ENCODE measurements at regions not wholly inside any gene's neighbourhood (a gene's known extent, or its start where the extent isn't known, plus 50 kb on each side); places are given as distances from the start of the nearest gene placed in this dataset.

DNA sequence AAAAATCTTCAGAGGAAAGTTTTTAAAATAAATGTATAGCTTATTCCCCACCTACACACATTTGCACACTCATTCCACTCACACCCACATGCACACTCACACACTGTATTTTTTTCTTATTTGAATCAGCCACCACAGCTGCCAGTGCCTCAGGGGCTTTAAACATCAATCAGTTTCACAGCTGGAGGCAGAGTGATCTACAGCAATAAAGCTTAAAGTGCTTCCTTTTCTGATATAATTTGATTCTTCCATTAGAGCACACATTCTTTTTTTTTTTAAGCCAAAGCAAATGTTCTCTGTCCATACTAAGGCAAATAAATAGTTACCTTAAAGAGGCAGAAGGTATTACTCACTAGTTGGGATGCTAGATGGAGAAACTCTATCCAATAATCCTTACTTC is 498.8 kb upstream of the POU3F2 start:
- Histone ChIP-seq H3K9ac (no peak overlapping the region), H3K27ac (no peak overlapping the region), H3K4me1 (ENCODE audit: low read depth, poor library complexity, severe bottlenecking) (no peaks in the 10 kb centered on the region), H3K27me3 (ENCODE audit: insufficient read depth, low read depth) (no peaks in the 10 kb centered on the region), H3K4me3 (IDR thresholded peaks at IDR 0.05; ENCODE audit: insufficient read depth, low read depth, low read length) (no peak overlapping the region), H2AFZ (ENCODE audit: low read depth) (no peak overlapping the region), H3K4me2 (no peak overlapping the region), H3K36me3 (ENCODE audit: insufficient read depth) (no peaks in the 10 kb centered on the region), H3K79me2 (ENCODE audit: insufficient read depth, low read depth) (no peaks in the 10 kb centered on the region), H4K20me1 (ENCODE audit: insufficient read depth) (no peaks in the 10 kb centered on the region)
- TF ChIP-seq CTCF (conservative IDR thresholded peaks at IDR 0.05; ENCODE audit: low read depth, low read length): no peak

- no peak overlapping the region for H3K9ac ChIP-seq
- no peaks in the 10 kb centered on the region for H4K20me1 ChIP-seq (ENCODE audit: insufficient read depth)
- H3K36me3 ChIP-seq (ENCODE audit: insufficient read depth): no peaks in the 10 kb centered on the region
- H3K4me1 ChIP-seq (ENCODE audit: low read depth, poor library complexity, severe bottlenecking): no peaks in the 10 kb centered on the region
- H3K4me3 ChIP-seq (IDR thresholded peaks at IDR 0.05; ENCODE audit: insufficient read depth, low read depth, low read length): no peak overlapping the region
- no peaks in the 10 kb centered on the region for H3K27me3 ChIP-seq (ENCODE audit: insufficient read depth, low read depth)
- H2AFZ ChIP-seq (ENCODE audit: low read depth): no peak overlapping the region
- no peak for TF ChIP-seq CTCF (conservative IDR thresholded peaks at IDR 0.05; ENCODE audit: low read depth, low read length)
- H3K27ac ChIP-seq: no peak overlapping the region
- no peak overlapping the region for H3K4me2 ChIP-seq
- H3K79me2 ChIP-seq (ENCODE audit: insufficient read depth, low read depth): no peaks in the 10 kb centered on the region
These were observed 494.9 kb upstream of the POU3F2 start for GRCh38 chr6:98339506-98339905.

GRCh38 chr6:98343004-98343403 is 491.4 kb upstream of the POU3F2 start:
- Histone ChIP-seq H3K27ac (no peak overlapping the region), H3K4me3 (IDR thresholded peaks at IDR 0.05; ENCODE audit: insufficient read depth, low read depth, low read length) (no peak overlapping the region), H3K9ac (no peak overlapping the region)

DNA sequence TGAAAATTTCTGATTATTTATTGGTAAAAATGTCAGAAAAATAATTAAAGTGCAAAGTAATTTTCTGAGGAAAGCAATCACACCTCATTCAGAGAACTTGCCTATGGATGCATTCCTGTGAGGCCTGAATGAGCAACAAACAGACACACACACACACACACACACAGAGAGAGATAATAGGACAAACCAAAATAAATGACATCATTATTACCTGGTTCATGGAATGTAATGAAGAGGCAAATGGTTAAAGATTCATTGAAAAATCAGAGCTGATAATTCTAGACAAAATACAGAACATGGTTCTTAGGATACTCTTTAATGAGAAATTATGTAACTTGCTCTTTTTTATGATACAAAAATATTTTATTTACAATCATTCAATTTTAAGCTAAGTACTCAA is 490.6 kb upstream of the POU3F2 start:
- no peaks in the 10 kb centered on the region for H3K36me3 ChIP-seq (ENCODE audit: insufficient read depth)
- TF ChIP-seq CTCF (conservative IDR thresholded peaks at IDR 0.05; ENCODE audit: low read depth, low read length): no peak
- H3K79me2 ChIP-seq (ENCODE audit: insufficient read depth, low read depth): no peaks in the 10 kb centered on the region
- H3K9ac ChIP-seq: no peak overlapping the region
- H4K20me1 ChIP-seq (ENCODE audit: insufficient read depth): no peaks in the 10 kb centered on the region
- H3K4me1 ChIP-seq (ENCODE audit: low read depth, poor library complexity, severe bottlenecking): no peaks in the 10 kb centered on the region
- no peak overlapping the region for H3K4me3 ChIP-seq (IDR thresholded peaks at IDR 0.05; ENCODE audit: insufficient read depth, low read depth, low read length)
- no peaks in the 10 kb centered on the region for H3K27me3 ChIP-seq (ENCODE audit: insufficient read depth, low read depth)
- no peak overlapping the region for H2AFZ ChIP-seq (ENCODE audit: low read depth)
- H3K4me2 ChIP-seq: no peak overlapping the region
- H3K27ac ChIP-seq: no peak overlapping the region

More at GRCh38 chr6:98343004-98343403, 491.4 kb upstream of the POU3F2 start:
- H2AFZ ChIP-seq (ENCODE audit: low read depth): no peak overlapping the region
- no peaks in the 10 kb centered on the region for H3K79me2 ChIP-seq (ENCODE audit: insufficient read depth, low read depth)
- H3K27me3 ChIP-seq (ENCODE audit: insufficient read depth, low read depth): no peaks in the 10 kb centered on the region
- H3K36me3 ChIP-seq (ENCODE audit: insufficient read depth): no peaks in the 10 kb centered on the region
- no peaks in the 10 kb centered on the region for H4K20me1 ChIP-seq (ENCODE audit: insufficient read depth)
- H3K4me1 ChIP-seq (ENCODE audit: low read depth, poor library complexity, severe bottlenecking): no peaks in the 10 kb centered on the region
- H3K4me2 ChIP-seq: no peak overlapping the region
- no peak for TF ChIP-seq CTCF (conservative IDR thresholded peaks at IDR 0.05; ENCODE audit: low read depth, low read length)

Measured in KMS-11 (cell line).